MM.1S (cell line): ENCODE measurements at regions not wholly inside any gene's neighbourhood (a gene's known extent, or its start where the extent isn't known, plus 50 kb on each side); places are given as distances from the start of the nearest gene placed in this dataset.

ENCODE experiments used
- EZH2 ChIP-seq: fragments of 300-600 bp; sonication (generic); optimal IDR thresholded peaks from 2 replicates; pipeline ENCODE3; 2017; ENCODE audit warnings: low read depth, mild to moderate bottlenecking, antibody characterized with exemption, low read length, mixed read lengths
- EZH2phosphoT487 ChIP-seq: fragments of 300-600 bp; sonication (generic); IDR thresholded peaks from 2 replicates; pipeline ENCODE4 v1.6.1; 2018; ENCODE audit warnings: antibody characterized with exemption, low read length
- TF ChIP-seq, protein P1 (sequence below): fragments of 300-600 bp; sonication (generic); IDR thresholded peaks from 2 replicates; pipeline ENCODE4 v1.5.1; 2016; ENCODE audit warnings: antibody characterized with exemption, low read length, mixed read lengths

DNA sequence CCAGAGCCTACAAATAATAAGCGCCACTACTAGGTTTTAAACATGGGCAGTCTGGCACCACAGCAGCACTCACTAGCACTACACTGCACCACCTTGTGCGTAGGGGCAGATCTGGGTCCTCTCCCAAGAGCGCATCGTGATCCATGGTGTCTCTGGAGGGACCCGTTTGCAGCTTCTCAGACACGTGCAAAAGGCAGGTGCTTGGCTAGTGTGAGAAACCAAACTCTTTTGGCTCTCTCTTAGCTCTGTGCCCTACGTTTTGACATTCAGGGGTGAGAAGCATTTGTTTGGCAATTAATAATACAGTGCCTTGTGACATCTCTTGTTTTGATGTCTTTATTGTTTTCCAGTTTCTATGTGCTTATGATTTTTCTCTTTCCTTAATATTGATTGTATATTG lies 75.4 kb upstream of the EGFLAM start:
- TF ChIP-seq, protein P1, sequence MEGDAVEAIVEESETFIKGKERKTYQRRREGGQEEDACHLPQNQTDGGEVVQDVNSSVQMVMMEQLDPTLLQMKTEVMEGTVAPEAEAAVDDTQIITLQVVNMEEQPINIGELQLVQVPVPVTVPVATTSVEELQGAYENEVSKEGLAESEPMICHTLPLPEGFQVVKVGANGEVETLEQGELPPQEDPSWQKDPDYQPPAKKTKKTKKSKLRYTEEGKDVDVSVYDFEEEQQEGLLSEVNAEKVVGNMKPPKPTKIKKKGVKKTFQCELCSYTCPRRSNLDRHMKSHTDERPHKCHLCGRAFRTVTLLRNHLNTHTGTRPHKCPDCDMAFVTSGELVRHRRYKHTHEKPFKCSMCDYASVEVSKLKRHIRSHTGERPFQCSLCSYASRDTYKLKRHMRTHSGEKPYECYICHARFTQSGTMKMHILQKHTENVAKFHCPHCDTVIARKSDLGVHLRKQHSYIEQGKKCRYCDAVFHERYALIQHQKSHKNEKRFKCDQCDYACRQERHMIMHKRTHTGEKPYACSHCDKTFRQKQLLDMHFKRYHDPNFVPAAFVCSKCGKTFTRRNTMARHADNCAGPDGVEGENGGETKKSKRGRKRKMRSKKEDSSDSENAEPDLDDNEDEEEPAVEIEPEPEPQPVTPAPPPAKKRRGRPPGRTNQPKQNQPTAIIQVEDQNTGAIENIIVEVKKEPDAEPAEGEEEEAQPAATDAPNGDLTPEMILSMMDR, result no peak
- TF ChIP-seq EZH2phosphoT487 (no peak), EZH2 (no peak)
